HepG2 (cell line): ENCODE measurements at regions not wholly inside any gene's neighbourhood (a gene's known extent, or its start where the extent isn't known, plus 50 kb on each side); places are given as distances from the start of the nearest gene placed in this dataset.

Source experiments
- ATAC-seq: fragments of 200-7000 bp; cut with Tn5 transposase; 3 replicates; pipeline ENCODE4 v1.9.1; 2020; ENCODE audit warnings: mild to moderate bottlenecking, moderate library complexity
- BruUV-seq: library from RNA; stranded (reverse); fragments of 400-500 nt; replicated peaks from 2 replicates; lab custom pipeline; 2021; lab: Mats Ljungman, UMichigan
- CTCF ChIA-PET: fragments of 300-600 bp; formaldehyde crosslinking; extraction: SDS; loops from one replicate; lab custom pipeline; 2021; ENCODE audit warnings: low total read pairs, inconsistent platforms, low intra/inter-chr PET ratio; lab: Yijun Ruan, JAX
- POLR2A ChIA-PET: fragments of 350-600 bp; sonication (Branson Sonifier 250); formaldehyde crosslinking; loops from one replicate; lab custom pipeline; 2020; ENCODE audit warnings: antibody characterized with exemption, inconsistent platforms; lab: Yijun Ruan, JAX
- DNase-seq: peaks from one replicate; pipeline ENCODE4 v3.0.0-alpha.2; 2015; ENCODE audit warnings: low spot score
- FAIRE-seq: peaks from 3 replicates; lab custom pipeline; 2011; peaks lifted over from hg19 to GRCh38; lab: Jason Lieb, UNC
- H2AFZ ChIP-seq: one replicate; pipeline ENCODE4 v1.6.1; 2011; ENCODE audit warnings: low read length, inconsistent platforms
- H3K27ac ChIP-seq: fragments of 300-600 bp; 3 replicates; pipeline ENCODE4 v1.8.0; 2011; ENCODE audit warnings: mixed run types, mild to moderate bottlenecking, mixed read lengths, low read length, inconsistent platforms; ENCODE audit not compliant: insufficient read depth; ENCODE audit errors: extremely low read length
- H3K27me3 ChIP-seq, 2 experiments: fragments of 200-600 bp in 1 of 2; 2 replicates in 1 of 2; 3 replicates in 1 of 2; pipeline versions ENCODE4 v1.6.0 to v1.8.0; 2011; ENCODE audit warnings: low read length in 2 of 2, mild to moderate bottlenecking in 2 of 2, moderate library complexity in 2 of 2, inconsistent platforms in 1 of 2; ENCODE audit not compliant: insufficient read depth in 2 of 2, control insufficient read depth in 1 of 2
- H3K36me3 ChIP-seq, 2 experiments: fragments of 200-600 bp in 1 of 2; replicated peaks in 1 of 2; 2 replicates in 1 of 2; 3 replicates in 1 of 2; pipeline versions ENCODE4 v1.5.1 to v1.8.0; 2011; ENCODE audit warnings: low read length in 2 of 2, inconsistent platforms in 1 of 2; ENCODE audit not compliant: insufficient read depth in 2 of 2, control insufficient read depth in 1 of 2
- H3K4me1 ChIP-seq: 2 replicates; pipeline ENCODE4 v1.5.1; 2012; ENCODE audit warnings: low read length, inconsistent platforms; ENCODE audit not compliant: insufficient read depth
- H3K4me2 ChIP-seq: 2 replicates; pipeline ENCODE4 v1.6.0; 2011; ENCODE audit warnings: low read depth, low read length, inconsistent platforms
- H3K4me3 ChIP-seq, 3 experiments: fragments of 200-600 bp in 1 of 3; sonication (generic), shearing (Covaris generic) in 1 of 3; replicated peaks in 1 of 3; 2 replicates each; pipeline ENCODE4 v1.5.1; 2011 to 2016; ENCODE audit warnings: low read length in 3 of 3, inconsistent platforms in 2 of 3, low read depth in 2 of 3, mild to moderate bottlenecking in 2 of 3, control low read depth in 1 of 3, mixed read lengths in 1 of 3; ENCODE audit not compliant: insufficient read depth in 1 of 3
- H3K79me2 ChIP-seq: one replicate; pipeline ENCODE4 v1.6.1; 2011; ENCODE audit warnings: low read length, inconsistent platforms; ENCODE audit not compliant: insufficient read depth
- H3K9ac ChIP-seq: 2 replicates; pipeline ENCODE4 v1.6.0; 2011; ENCODE audit warnings: mild to moderate bottlenecking, low read depth, low read length, inconsistent platforms; ENCODE audit not compliant: insufficient read depth
- H3K9me3 ChIP-seq: 2 replicates; pipeline ENCODE4 v1.5.1; 2012; ENCODE audit warnings: mild to moderate bottlenecking, low read length
- H4K20me1 ChIP-seq: 2 replicates; pipeline ENCODE4 v1.6.0; 2011; ENCODE audit warnings: inconsistent platforms, mild to moderate bottlenecking, low read length, moderate library complexity; ENCODE audit not compliant: insufficient read depth
- CBX2 ChIP-seq, 2 experiments: fragments of 200-600 bp in 1 of 2; sonication (generic); formaldehyde crosslinking in 1 of 2; IDR thresholded peaks; 2 replicates each; pipeline versions ENCODE4 v1.7.0 to v1.8.1; 2018 to 2022; ENCODE audit warnings: low read depth in 2 of 2, low read length in 1 of 2, mild to moderate bottlenecking in 1 of 2, missing genetic modification reagents in 1 of 2
- ELF4 ChIP-seq: sonication (generic); formaldehyde crosslinking; IDR thresholded peaks from 2 replicates; pipeline ENCODE4 v1.5.0; 2020; ENCODE audit warnings: missing genetic modification reagents, mild to moderate bottlenecking, moderate library complexity, borderline replicate concordance
- GTF3A ChIP-seq: sonication (generic); formaldehyde crosslinking; conservative IDR thresholded peaks from 2 replicates; pipeline ENCODE4 v1.4.0; 2020; ENCODE audit warnings: mild to moderate bottlenecking, missing genetic modification reagents
- HOXA5 ChIP-seq: sonication (generic); formaldehyde crosslinking; IDR thresholded peaks from 2 replicates; pipeline ENCODE4 v1.4.0; 2020; ENCODE audit warnings: missing genetic modification reagents
- KDM6A ChIP-seq: IDR thresholded peaks from 2 replicates; pipeline ENCODE4 v1.6.1; 2016; ENCODE audit warnings: low read depth
- NPAS2 ChIP-seq: sonication (generic); formaldehyde crosslinking; IDR thresholded peaks from 2 replicates; pipeline ENCODE4 v1.8.0; 2022; ENCODE audit warnings: mild to moderate bottlenecking, missing genetic modification reagents, borderline replicate concordance
- NRL ChIP-seq: sonication (generic); formaldehyde crosslinking; IDR thresholded peaks from 2 replicates; pipeline ENCODE4 v1.5.0; 2020; ENCODE audit warnings: missing genetic modification reagents, mild to moderate bottlenecking, moderate library complexity, borderline replicate concordance
- POLR2AphosphoS2 ChIP-seq: IDR thresholded peaks from 2 replicates; pipeline ENCODE4 v1.6.1; 2011; ENCODE audit warnings: low read depth, low read length, improper control_type of control experiment
- RBFOX2 ChIP-seq: fragments of 200-400 bp; formaldehyde crosslinking; IDR thresholded peaks from 2 replicates; pipeline ENCODE4 v1.6.1; 2017; ENCODE audit warnings: low read depth, mild to moderate bottlenecking, low read length
- SNRNP70 ChIP-seq: fragments of 200-400 bp; formaldehyde crosslinking; IDR thresholded peaks from 2 replicates; pipeline ENCODE4 v1.6.1; 2017; ENCODE audit warnings: mild to moderate bottlenecking, low read depth, low read length, moderate library complexity
- ZNF367 ChIP-seq: sonication (generic); formaldehyde crosslinking; IDR thresholded peaks from 2 replicates; pipeline ENCODE4 v1.4.0; 2020; ENCODE audit warnings: missing genetic modification reagents, borderline replicate concordance
- ZNF441 ChIP-seq: sonication (generic); formaldehyde crosslinking; IDR thresholded peaks from 2 replicates; pipeline ENCODE4 v1.7.0; 2021; ENCODE audit warnings: missing genetic modification reagents, borderline replicate concordance
- WGBS: methylation state at CpG from one replicate; pipeline ENCODE4 v1.1.6; 2017; ENCODE audit warnings: low lambda C conversion rate; 5-methylcytosine and 5-hydroxymethylcytosine counted together
- in situ Hi-C: cut with HindIII; loops from 2 replicates; pipeline ENCODE4 v1.10.0; 2017; ENCODE audit warnings: low pct_unique_long_range_greater_than_20kb; ENCODE audit not compliant: extremely low pct_ligation_motif_present
- intact Hi-C: fragments of 100-400 bp; cut with micrococcal nuclease; formaldehyde crosslinking; loops from one replicate; pipeline ENCODE4 v1.10.0; 2022; ENCODE audit not compliant: unreplicated experiment
- TF ChIP-seq, protein P1 (sequence below): sonication (generic); formaldehyde crosslinking; IDR thresholded peaks from 2 replicates; pipeline ENCODE4 v1.5.0; 2020; ENCODE audit warnings: missing genetic modification reagents

DNA sequence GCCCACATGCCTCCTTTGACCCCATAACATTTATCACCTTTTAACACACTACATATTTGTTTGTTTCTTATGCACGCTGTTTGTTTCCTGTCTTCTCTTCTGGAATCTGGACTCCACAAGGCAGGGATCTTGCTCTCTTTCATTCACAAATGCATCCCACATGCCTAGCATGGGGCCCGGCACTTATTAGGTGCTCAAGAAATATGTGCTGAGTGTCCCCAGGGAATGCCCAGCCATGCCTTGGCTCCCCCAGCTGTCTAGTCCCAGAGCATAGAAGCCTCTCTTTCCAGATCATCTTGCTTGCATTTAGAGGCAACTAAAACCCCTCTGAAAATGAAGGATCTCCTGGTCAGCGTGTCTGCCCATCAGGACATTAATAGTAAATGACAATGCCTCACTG, 283.7 kb downstream of the CBLN1 start:
- WGBS = 53% methylated on average over 3 of the region's 3 CpGs
- FAIRE-seq (no peak), ATAC-seq (no peak), DNase-seq (no peak)
- no peak overlapping the region for H3K4me2 ChIP-seq
- H3K27ac ChIP-seq = no peak overlapping the region
- in situ Hi-C loops (no loop called here), intact Hi-C loops (no loop called here)
- BruUV-seq = no TSS peak
- no peak for TF ChIP-seq SNRNP70
- no peaks in the 10 kb centered on the region for H3K9me3 ChIP-seq
- H4K20me1 ChIP-seq = peaks cover 3% of the 10 kb centered on the region; the same call in 1 of the 2 replicates
- H3K4me1 ChIP-seq = peaks cover 7% of the 10 kb centered on the region; the same call in 1 of the 2 replicates
- H3K27me3 ChIP-seq = 0 out of 5 replicates have a peak, but pooled peaks cover 0 to 6% of the 10 kb centered on the region in 2 experiments
- ChIA-PET POLR2A (no interaction called here), CTCF (no interaction called here)
- H3K9ac ChIP-seq = no peak overlapping the region
- H3K79me2 ChIP-seq = no peaks in the 10 kb centered on the region
- H3K4me3 ChIP-seq = no peak overlapping the region
- no peak overlapping the region for H2AFZ ChIP-seq
- no peaks in the 10 kb centered on the region for H3K36me3 ChIP-seq

DNA sequence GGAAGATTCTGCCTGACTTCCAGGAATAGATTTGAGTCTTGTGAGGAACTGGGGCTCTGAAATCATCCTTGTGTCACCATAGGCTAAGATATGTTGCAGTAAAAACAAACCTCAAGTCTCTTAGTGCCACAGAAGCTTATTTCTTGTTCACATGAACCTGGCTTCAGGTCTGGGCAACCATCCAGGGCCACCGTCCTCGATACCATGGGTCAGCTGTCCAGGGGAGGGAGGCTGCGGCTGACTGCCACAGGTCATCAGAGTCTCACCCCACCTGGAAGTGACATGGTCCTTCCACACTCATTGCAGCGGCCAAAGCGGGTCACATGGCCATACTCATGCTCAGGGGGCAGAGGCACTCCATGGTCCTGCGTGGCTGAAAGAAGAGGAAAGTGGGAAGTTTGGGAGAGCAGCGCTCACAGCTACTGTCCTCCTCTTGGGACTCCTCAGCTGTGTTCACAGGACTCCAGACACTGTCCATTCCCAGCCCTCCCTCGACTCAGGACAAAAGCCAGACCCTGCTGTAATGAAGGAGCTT, 284.5 kb downstream of the CBLN1 start:
- H3K27me3 ChIP-seq = 0 out of 5 replicates have a peak, but pooled peaks cover 0 to 6% of the 10 kb centered on the region in 2 experiments
- peaks cover 7% of the 10 kb centered on the region; the same call in 1 of the 2 replicates for H3K4me1 ChIP-seq
- intact Hi-C loops = no loop called here
- H3K36me3 ChIP-seq = no peaks in the 10 kb centered on the region
- H3K79me2 ChIP-seq = no peaks in the 10 kb centered on the region
- H3K4me3 ChIP-seq = no peak overlapping the region
- no peak overlapping the region for H3K4me2 ChIP-seq
- ChIA-PET CTCF (no interaction called here), POLR2A (no interaction called here)
- DNase-seq = no peak
- in situ Hi-C loops = no loop called here
- H2AFZ ChIP-seq = no peak overlapping the region
- no peaks in the 10 kb centered on the region for H3K9me3 ChIP-seq
- WGBS = 15% methylated on average over 6 of the region's 8 CpGs
- peaks cover 3% of the 10 kb centered on the region; the same call in 1 of the 2 replicates for H4K20me1 ChIP-seq
- no peak overlapping the region for H3K9ac ChIP-seq
- ATAC-seq = no peak; the same call in 2 of the 3 replicates
- no peak overlapping the region for H3K27ac ChIP-seq
- BruUV-seq = no TSS peak
- FAIRE-seq = no peak
- TF ChIP-seq RBFOX2 (no peak), HOXA5 (CRISPR knock-in tag) (no peak), CBX2 (IDR thresholded peaks at IDR 0.05; ENCODE audit: low read depth, low read length) (no peak), CBX2 (CRISPR knock-in tag; IDR thresholded peaks at IDR 0.05; ENCODE audit: low read depth) (no peak), ZNF441 (CRISPR knock-in tag) (no peak), GTF3A (CRISPR knock-in tag) (no peak), ZNF367 (no peak), POLR2AphosphoS2 (no peak), NPAS2 (CRISPR knock-in tag) (no peak), NRL (CRISPR knock-in tag) (no peak), KDM6A (CRISPR knock-in tag) (no peak), ELF4 (CRISPR knock-in tag) (no peak)
- TF ChIP-seq, protein P1, sequence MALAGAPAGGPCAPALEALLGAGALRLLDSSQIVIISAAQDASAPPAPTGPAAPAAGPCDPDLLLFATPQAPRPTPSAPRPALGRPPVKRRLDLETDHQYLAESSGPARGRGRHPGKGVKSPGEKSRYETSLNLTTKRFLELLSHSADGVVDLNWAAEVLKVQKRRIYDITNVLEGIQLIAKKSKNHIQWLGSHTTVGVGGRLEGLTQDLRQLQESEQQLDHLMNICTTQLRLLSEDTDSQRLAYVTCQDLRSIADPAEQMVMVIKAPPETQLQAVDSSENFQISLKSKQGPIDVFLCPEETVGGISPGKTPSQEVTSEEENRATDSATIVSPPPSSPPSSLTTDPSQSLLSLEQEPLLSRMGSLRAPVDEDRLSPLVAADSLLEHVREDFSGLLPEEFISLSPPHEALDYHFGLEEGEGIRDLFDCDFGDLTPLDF (CRISPR knock-in tag) = no peak
